ENCODE measurements at regions not wholly inside any gene's neighbourhood (a gene's known extent, or its start where the extent isn't known, plus 50 kb on each side); places are given as distances from the start of the nearest gene placed in this dataset.

GRCh38 chr1:22388671-22389450 is 62.8 kb upstream of the ZBTB40 start:
- ATAC-seq (no peak), DNase-seq (no peak)
- Histone ChIP-seq H3K4me1 (no peaks in the 10 kb centered on the region), H3K9me3 (no peaks in the 10 kb centered on the region), H3K4me3 (no peak overlapping the region), H3K36me3 (no peaks in the 10 kb centered on the region), H3K27ac (no peak overlapping the region), H3K27me3 (peaks cover 0 to 71% (median 35%) of the 10 kb centered on the region in 7 donors)
- 38 to 44% methylated on average over 19 of the region's 19 CpGs for WGBS, 2 donors
- TF ChIP-seq, protein P1, sequence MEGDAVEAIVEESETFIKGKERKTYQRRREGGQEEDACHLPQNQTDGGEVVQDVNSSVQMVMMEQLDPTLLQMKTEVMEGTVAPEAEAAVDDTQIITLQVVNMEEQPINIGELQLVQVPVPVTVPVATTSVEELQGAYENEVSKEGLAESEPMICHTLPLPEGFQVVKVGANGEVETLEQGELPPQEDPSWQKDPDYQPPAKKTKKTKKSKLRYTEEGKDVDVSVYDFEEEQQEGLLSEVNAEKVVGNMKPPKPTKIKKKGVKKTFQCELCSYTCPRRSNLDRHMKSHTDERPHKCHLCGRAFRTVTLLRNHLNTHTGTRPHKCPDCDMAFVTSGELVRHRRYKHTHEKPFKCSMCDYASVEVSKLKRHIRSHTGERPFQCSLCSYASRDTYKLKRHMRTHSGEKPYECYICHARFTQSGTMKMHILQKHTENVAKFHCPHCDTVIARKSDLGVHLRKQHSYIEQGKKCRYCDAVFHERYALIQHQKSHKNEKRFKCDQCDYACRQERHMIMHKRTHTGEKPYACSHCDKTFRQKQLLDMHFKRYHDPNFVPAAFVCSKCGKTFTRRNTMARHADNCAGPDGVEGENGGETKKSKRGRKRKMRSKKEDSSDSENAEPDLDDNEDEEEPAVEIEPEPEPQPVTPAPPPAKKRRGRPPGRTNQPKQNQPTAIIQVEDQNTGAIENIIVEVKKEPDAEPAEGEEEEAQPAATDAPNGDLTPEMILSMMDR (IDR thresholded peaks at IDR 0.05): no peak
- intact Hi-C loops (cut with DNase I): no loop called here

GRCh38 chr1:22393587-22393986 is 58.1 kb upstream of the ZBTB40 start:
- WGBS, 2 donors: 61 to 70% methylated on average over 6 of the region's 6 CpGs
- Histone ChIP-seq H3K27me3 (peaks cover 0 to 68% (median 37%) of the 10 kb centered on the region in 7 donors), H3K4me1 (no peaks in the 10 kb centered on the region), H3K9me3 (no peaks in the 10 kb centered on the region), H3K4me3 (no peak overlapping the region), H3K36me3 (no peaks in the 10 kb centered on the region), H3K27ac (no peak overlapping the region)
- intact Hi-C loops (cut with DNase I): no loop called here
- DNase-seq: no peak
- TF ChIP-seq, protein P1 (IDR thresholded peaks at IDR 0.05): no peak
- no peak for ATAC-seq

DNA sequence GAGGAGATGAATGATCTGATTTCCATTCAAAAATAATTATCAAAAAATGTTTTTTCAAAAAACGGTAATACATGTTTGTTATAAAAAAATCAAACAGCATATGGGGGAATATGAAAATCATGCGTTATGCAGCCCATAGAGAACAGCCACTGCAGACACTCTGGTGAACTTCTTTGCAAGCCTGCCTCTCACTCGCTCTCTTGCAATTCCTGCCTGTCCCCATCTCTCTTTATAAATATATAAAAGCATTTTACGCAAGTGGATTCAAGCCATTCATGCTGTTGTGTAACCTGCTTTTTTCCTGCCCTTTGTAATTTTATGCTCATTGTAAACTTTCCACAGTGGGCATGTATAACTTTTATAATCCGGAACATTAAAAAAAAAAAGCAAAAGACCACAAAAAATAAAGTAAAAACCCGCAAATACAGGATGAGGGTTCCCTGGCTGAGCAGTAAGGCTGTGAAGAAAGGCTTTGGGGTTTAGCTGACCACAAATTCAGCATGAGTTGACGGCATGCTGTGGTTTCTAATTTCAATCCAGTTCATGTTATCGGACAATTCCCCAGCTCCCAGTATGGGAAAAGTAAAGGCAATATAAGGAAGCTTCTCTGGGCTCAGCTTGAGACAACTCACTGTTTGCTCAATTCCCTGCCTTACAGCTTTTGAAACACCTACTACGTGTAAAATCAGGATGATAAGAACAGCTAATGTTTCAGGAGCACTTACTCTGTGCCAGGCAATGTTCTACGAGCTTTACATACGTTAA is 52.8 kb upstream of the ZBTB40 start:
- no peaks in the 10 kb centered on the region for H3K4me1 ChIP-seq
- no peak for ATAC-seq
- H3K27me3 ChIP-seq: peaks cover 0 to 84% (median 62%) of the 10 kb centered on the region in 7 donors
- WGBS, 2 donors: 69 to 73% methylated on average over 11 of the region's 11 CpGs
- DNase-seq: no peak
- H3K27ac ChIP-seq: no peak overlapping the region
- H3K4me3 ChIP-seq: no peak overlapping the region
- intact Hi-C loops (cut with DNase I): no loop called here
- H3K36me3 ChIP-seq: no peaks in the 10 kb centered on the region
- TF ChIP-seq, protein P1 (IDR thresholded peaks at IDR 0.05): no peak
- no peaks in the 10 kb centered on the region for H3K9me3 ChIP-seq

DNA sequence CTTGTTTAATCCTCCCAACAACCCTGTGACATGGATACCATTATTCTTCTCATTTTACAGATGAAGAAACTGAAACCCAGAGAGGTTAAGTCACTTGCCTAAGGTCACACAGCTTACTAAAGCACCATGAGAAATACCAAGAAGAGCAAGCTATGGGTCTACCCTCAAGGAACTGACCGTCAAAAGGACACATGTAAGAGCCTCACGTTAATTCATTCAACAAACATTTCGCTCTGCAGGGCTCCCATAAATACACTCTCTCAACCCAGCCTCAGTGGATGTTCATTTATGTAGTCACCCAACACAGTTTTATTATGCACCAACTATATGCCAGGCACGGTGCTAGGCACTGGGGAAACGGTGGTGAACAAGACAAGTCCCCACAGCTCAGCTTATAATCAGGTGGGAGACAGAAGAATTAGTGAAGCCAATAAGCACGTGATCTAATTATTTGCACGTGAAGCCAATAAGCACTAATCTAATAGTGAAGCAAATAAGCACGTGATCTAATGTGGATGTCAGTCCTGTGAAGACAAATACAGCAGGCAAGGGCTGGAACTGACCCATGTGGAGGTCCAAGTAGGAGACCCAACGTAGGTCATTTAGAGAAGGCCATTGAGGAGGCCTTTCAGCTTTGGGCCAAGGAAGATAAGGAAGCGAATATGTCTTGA is 52.1 kb upstream of the ZBTB40 start:
- Histone ChIP-seq H3K36me3 (no peaks in the 10 kb centered on the region), H3K4me1 (no peaks in the 10 kb centered on the region), H3K4me3 (no peak overlapping the region), H3K27ac (no peak overlapping the region), H3K27me3 (peaks cover 0 to 89% (median 62%) of the 10 kb centered on the region in 7 donors), H3K9me3 (no peaks in the 10 kb centered on the region)
- no peak for ATAC-seq
- TF ChIP-seq, protein P1 (IDR thresholded peaks at IDR 0.05): no peak
- 86% methylated on average over 10 of the region's 10 CpGs for WGBS, 2 donors
- no peak for DNase-seq
- intact Hi-C loops (cut with DNase I): loop anchor here in 2 of 10 donors (10.0 kb wide), 1 partner anchor 265 kb away; no protein-coding TSS in a partner anchor
